ENCODE measurements at regions not wholly inside any gene's neighbourhood (a gene's known extent, or its start where the extent isn't known, plus 50 kb on each side); places are given as distances from the start of the nearest gene placed in this dataset.

GRCh38 chr10:118116715-118117449 lies 70.1 kb upstream of the RAB11FIP2 start:
- H3K9ac ChIP-seq (ENCODE audit: low read depth, low read length), result no peak overlapping the region
- H3K27me3 ChIP-seq (ENCODE audit: control insufficient read depth, insufficient read depth, low read length), result no peaks in the 10 kb centered on the region
- no peak overlapping the region for H3K4me3 ChIP-seq (ENCODE audit: low read depth, low read length)

DNA sequence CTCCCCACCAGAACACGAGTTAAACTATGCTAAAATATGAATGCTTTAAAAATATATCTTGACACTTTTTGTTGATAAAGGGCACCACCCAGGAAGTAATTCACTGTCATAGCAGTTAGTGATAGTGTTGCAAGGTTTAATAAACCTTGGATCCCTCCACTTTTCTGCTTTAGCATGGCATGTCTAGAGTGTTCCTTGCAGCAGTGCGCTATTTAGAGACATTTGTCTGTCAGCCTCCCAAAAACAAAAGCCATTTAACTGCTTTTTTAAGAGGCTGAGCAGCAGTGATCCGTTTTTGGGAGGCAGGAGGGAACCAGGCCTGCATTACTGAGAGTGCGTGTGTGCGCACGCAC lies 69.6 kb upstream of the RAB11FIP2 start:
- H3K9me3 ChIP-seq (ENCODE audit: control insufficient read depth, insufficient read depth, low read length), result no peaks in the 10 kb centered on the region
- H3K4me3 ChIP-seq (ENCODE audit: low read depth, low read length), result no peak overlapping the region
- H3K27me3 ChIP-seq (ENCODE audit: control insufficient read depth, insufficient read depth, low read length), result no peaks in the 10 kb centered on the region
- H3K9ac ChIP-seq (ENCODE audit: low read depth, low read length), result no peak overlapping the region
- no peaks in the 10 kb centered on the region for H3K36me3 ChIP-seq (ENCODE audit: control insufficient read depth, insufficient read depth, low read length)
- no peaks in the 10 kb centered on the region for H3K4me1 ChIP-seq (ENCODE audit: control insufficient read depth, insufficient read depth, low read length)

More at GRCh38 chr10:118116715-118117449, 70.1 kb upstream of the RAB11FIP2 start:
- Histone ChIP-seq H3K36me3 (ENCODE audit: control insufficient read depth, insufficient read depth, low read length) (no peaks in the 10 kb centered on the region), H3K4me1 (ENCODE audit: control insufficient read depth, insufficient read depth, low read length) (no peaks in the 10 kb centered on the region), H3K9me3 (ENCODE audit: control insufficient read depth, insufficient read depth, low read length) (no peaks in the 10 kb centered on the region)

DNA sequence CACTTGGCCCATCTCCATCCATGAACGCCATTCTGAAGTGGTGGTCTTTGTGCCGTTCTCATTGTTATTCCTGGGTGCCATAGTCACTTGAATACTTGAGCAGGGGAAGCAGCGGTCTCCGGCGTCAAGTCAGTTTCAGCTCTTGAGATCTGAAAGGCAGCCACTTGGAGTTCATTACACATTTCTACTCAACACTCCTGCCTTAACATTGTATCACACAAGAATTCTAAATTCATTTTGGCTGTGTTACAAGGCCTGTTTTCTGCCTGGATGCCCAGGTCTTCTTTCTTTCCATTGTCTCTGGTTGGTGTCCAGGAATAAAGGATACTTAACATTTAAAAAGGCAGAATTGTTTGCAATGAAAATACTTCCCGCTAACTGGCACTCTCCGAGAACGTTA lies 69.0 kb upstream of the RAB11FIP2 start:
- Histone ChIP-seq H3K36me3 (ENCODE audit: control insufficient read depth, insufficient read depth, low read length) (no peaks in the 10 kb centered on the region), H3K27me3 (ENCODE audit: control insufficient read depth, insufficient read depth, low read length) (no peaks in the 10 kb centered on the region), H3K4me3 (ENCODE audit: low read depth, low read length) (no peak overlapping the region), H3K9ac (ENCODE audit: low read depth, low read length) (no peak overlapping the region), H3K4me1 (ENCODE audit: control insufficient read depth, insufficient read depth, low read length) (no peaks in the 10 kb centered on the region), H3K9me3 (ENCODE audit: control insufficient read depth, insufficient read depth, low read length) (no peaks in the 10 kb centered on the region)

DNA sequence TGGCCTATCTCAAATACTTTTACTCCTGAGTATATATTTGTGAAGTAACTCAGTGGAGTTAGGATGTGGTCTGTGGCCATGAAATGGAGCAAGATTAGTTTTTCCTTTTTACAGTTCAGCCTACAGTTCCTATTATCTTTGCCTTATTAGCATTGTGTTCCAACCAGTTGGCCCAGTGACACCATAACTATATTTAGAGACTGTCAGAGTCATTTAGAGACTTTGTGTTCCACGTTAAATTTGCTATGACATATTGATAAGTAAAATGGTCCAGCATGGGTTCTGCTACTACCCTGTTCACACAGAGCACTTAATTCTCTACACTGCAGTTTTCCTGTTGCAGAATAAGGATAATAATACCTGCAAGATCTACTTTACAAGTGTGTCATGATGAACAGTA lies 68.3 kb upstream of the RAB11FIP2 start:
- Histone ChIP-seq H3K4me1 (ENCODE audit: control insufficient read depth, insufficient read depth, low read length) (no peaks in the 10 kb centered on the region), H3K4me3 (ENCODE audit: low read depth, low read length) (no peak overlapping the region), H3K36me3 (ENCODE audit: control insufficient read depth, insufficient read depth, low read length) (no peaks in the 10 kb centered on the region), H3K9ac (ENCODE audit: low read depth, low read length) (no peak overlapping the region), H3K9me3 (ENCODE audit: control insufficient read depth, insufficient read depth, low read length) (no peaks in the 10 kb centered on the region), H3K27me3 (ENCODE audit: control insufficient read depth, insufficient read depth, low read length) (no peaks in the 10 kb centered on the region)

DNA sequence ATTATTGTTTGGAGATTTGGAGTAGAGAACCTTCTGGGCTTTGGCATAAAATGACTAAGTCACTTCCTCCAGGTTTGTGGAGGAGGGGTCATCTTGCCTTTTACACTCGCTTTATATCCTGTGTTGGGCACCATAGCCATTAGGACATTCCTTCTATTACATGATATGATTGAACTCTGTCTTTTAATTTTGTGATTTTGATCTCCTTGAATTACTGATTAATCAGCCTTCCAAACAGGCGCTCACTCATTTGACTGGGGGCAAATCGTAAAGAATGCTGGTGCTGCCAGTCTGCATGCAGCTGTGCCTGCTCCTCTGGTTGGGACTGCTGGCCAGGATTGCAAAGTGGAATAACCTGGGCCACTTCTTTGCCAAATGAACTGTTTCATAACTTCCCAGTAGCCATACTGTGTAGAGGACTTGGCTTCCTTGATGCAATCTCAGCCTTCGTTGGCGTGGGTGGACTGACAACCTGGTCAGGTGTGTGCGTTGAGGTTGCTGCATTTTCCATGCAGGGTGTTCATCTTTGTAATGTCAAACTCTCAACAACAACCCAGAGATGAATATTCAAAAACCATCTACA lies 65.9 kb upstream of the RAB11FIP2 start:
- H3K36me3 ChIP-seq (ENCODE audit: control insufficient read depth, insufficient read depth, low read length), result no peaks in the 10 kb centered on the region
- no peaks in the 10 kb centered on the region for H3K9me3 ChIP-seq (ENCODE audit: control insufficient read depth, insufficient read depth, low read length)
- H3K4me3 ChIP-seq (ENCODE audit: low read depth, low read length), result no peak overlapping the region
- peaks cover 4% of the 10 kb centered on the region for H3K4me1 ChIP-seq (ENCODE audit: control insufficient read depth, insufficient read depth, low read length)
- no peaks in the 10 kb centered on the region for H3K27me3 ChIP-seq (ENCODE audit: control insufficient read depth, insufficient read depth, low read length)
- H3K9ac ChIP-seq (ENCODE audit: low read depth, low read length), result no peak overlapping the region

GRCh38 chr10:118110750-118111149 lies 64.0 kb upstream of the RAB11FIP2 start:
- Histone ChIP-seq H3K9ac (ENCODE audit: low read depth, low read length) (no peak overlapping the region), H3K9me3 (ENCODE audit: control insufficient read depth, insufficient read depth, low read length) (no peaks in the 10 kb centered on the region)

GRCh38 chr10:118108194-118109026 lies 61.7 kb upstream of the RAB11FIP2 start:
- H3K4me1 ChIP-seq (ENCODE audit: control insufficient read depth, insufficient read depth, low read length), result peaks cover 4% of the 10 kb centered on the region
- H3K9ac ChIP-seq (ENCODE audit: low read depth, low read length), result no peak overlapping the region
- no peaks in the 10 kb centered on the region for H3K36me3 ChIP-seq (ENCODE audit: control insufficient read depth, insufficient read depth, low read length)
- H3K9me3 ChIP-seq (ENCODE audit: control insufficient read depth, insufficient read depth, low read length), result no peaks in the 10 kb centered on the region
- no peaks in the 10 kb centered on the region for H3K27me3 ChIP-seq (ENCODE audit: control insufficient read depth, insufficient read depth, low read length)
- no peak overlapping the region for H3K4me3 ChIP-seq (ENCODE audit: low read depth, low read length)

More at GRCh38 chr10:118110750-118111149, 64.0 kb upstream of the RAB11FIP2 start:
- Histone ChIP-seq H3K4me3 (ENCODE audit: low read depth, low read length) (no peak overlapping the region), H3K27me3 (ENCODE audit: control insufficient read depth, insufficient read depth, low read length) (no peaks in the 10 kb centered on the region), H3K4me1 (ENCODE audit: control insufficient read depth, insufficient read depth, low read length) (peaks cover 4% of the 10 kb centered on the region), H3K36me3 (ENCODE audit: control insufficient read depth, insufficient read depth, low read length) (no peaks in the 10 kb centered on the region)

DNA sequence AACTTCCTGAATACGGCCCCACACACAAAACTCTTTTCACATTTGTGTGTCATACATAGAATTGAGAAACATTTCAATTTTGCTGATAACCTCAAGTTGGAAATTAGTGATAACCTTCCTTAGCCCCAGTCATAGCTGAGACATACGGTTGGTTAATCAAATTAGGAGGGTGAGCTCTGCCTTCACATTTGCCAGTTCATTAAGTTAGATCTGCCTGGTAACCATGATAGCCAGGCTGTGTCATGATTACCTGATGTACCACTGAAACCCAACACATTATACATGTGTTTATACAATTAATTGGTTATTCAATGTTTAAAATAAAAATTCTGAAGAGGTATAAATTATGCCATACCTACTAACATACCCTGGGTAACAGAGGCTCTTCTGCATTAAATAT lies 60.8 kb upstream of the RAB11FIP2 start:
- no peak overlapping the region for H3K9ac ChIP-seq (ENCODE audit: low read depth, low read length)
- H3K4me1 ChIP-seq (ENCODE audit: control insufficient read depth, insufficient read depth, low read length), result peaks cover 4% of the 10 kb centered on the region
- no peaks in the 10 kb centered on the region for H3K9me3 ChIP-seq (ENCODE audit: control insufficient read depth, insufficient read depth, low read length)
- H3K27me3 ChIP-seq (ENCODE audit: control insufficient read depth, insufficient read depth, low read length), result no peaks in the 10 kb centered on the region
- H3K36me3 ChIP-seq (ENCODE audit: control insufficient read depth, insufficient read depth, low read length), result no peaks in the 10 kb centered on the region
- H3K4me3 ChIP-seq (ENCODE audit: low read depth, low read length), result no peak overlapping the region

GRCh38 chr10:118107040-118107439 lies 60.3 kb upstream of the RAB11FIP2 start:
- Histone ChIP-seq H3K4me1 (ENCODE audit: control insufficient read depth, insufficient read depth, low read length) (peaks cover 4% of the 10 kb centered on the region), H3K36me3 (ENCODE audit: control insufficient read depth, insufficient read depth, low read length) (no peaks in the 10 kb centered on the region), H3K27me3 (ENCODE audit: control insufficient read depth, insufficient read depth, low read length) (no peaks in the 10 kb centered on the region)

DNA sequence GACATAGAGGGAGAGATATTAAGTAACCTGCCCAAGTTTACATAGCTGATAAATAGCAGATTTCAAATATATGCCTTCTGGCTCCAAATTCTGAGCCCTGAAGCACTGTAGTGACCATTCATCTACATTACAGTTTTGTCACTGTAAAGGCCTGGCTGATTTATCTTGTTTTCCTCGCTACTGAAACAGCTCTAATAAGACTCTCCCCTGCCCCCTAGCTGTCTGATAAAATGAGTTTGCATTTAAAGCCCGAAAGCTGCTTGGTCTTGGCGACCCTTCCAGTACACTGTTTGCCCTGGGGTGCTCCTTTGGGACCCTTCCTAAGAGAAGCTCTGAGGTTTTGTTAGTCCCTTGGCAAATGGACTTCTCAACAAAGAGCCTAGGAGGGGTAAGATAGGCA lies 59.7 kb upstream of the RAB11FIP2 start:
- no peak overlapping the region for H3K4me3 ChIP-seq (ENCODE audit: low read depth, low read length)
- no peaks in the 10 kb centered on the region for H3K36me3 ChIP-seq (ENCODE audit: control insufficient read depth, insufficient read depth, low read length)
- H3K9me3 ChIP-seq (ENCODE audit: control insufficient read depth, insufficient read depth, low read length), result no peaks in the 10 kb centered on the region
- peaks cover 4% of the 10 kb centered on the region for H3K4me1 ChIP-seq (ENCODE audit: control insufficient read depth, insufficient read depth, low read length)
- no peak overlapping the region for H3K9ac ChIP-seq (ENCODE audit: low read depth, low read length)
- no peaks in the 10 kb centered on the region for H3K27me3 ChIP-seq (ENCODE audit: control insufficient read depth, insufficient read depth, low read length)

More at GRCh38 chr10:118107040-118107439, 60.3 kb upstream of the RAB11FIP2 start:
- Histone ChIP-seq H3K4me3 (ENCODE audit: low read depth, low read length) (no peak overlapping the region), H3K9me3 (ENCODE audit: control insufficient read depth, insufficient read depth, low read length) (no peaks in the 10 kb centered on the region), H3K9ac (ENCODE audit: low read depth, low read length) (no peak overlapping the region)

GRCh38 chr10:118102121-118102520 lies 55.4 kb upstream of the RAB11FIP2 start:
- H3K36me3 ChIP-seq (ENCODE audit: control insufficient read depth, insufficient read depth, low read length), result no peaks in the 10 kb centered on the region
- H3K27me3 ChIP-seq (ENCODE audit: control insufficient read depth, insufficient read depth, low read length), result no peaks in the 10 kb centered on the region
- no peak overlapping the region for H3K9ac ChIP-seq (ENCODE audit: low read depth, low read length)
- no peak overlapping the region for H3K4me3 ChIP-seq (ENCODE audit: low read depth, low read length)
- H3K4me1 ChIP-seq (ENCODE audit: control insufficient read depth, insufficient read depth, low read length), result no peaks in the 10 kb centered on the region
- H3K9me3 ChIP-seq (ENCODE audit: control insufficient read depth, insufficient read depth, low read length), result no peaks in the 10 kb centered on the region
